Renal cortical epithelial cell (primary cell): ENCODE measurements at regions not wholly inside any gene's neighbourhood (a gene's known extent, or its start where the extent isn't known, plus 50 kb on each side); places are given as distances from the start of the nearest gene placed in this dataset.
"Not testable (repeated sequence)": the region's sequence is repeated elsewhere in the genome, so short reads cannot be mapped to it uniquely, and the experiment has no call there.

Source experiments
- DNase-seq: peaks from one replicate; pipeline ENCODE4 v3.0.0-alpha.2; 2011; ENCODE audit warnings: low read depth

GRCh38 chr19:13652810-13653590 lies 111.3 kb upstream of the MRI1 start:
- DNase-seq: no peak

- no peak for DNase-seq
Measured at GRCh38 chr19:13646758-13647157, 117.6 kb upstream of the MRI1 start.

GRCh38 chr19:13644645-13645044 lies 119.7 kb upstream of the MRI1 start:
- DNase-seq: no peak

- DNase-seq: no peak
Measured at GRCh38 chr19:13640611-13641010, 123.7 kb upstream of the MRI1 start.

- DNase-seq: no peak
Measured at GRCh38 chr19:13639342-13639929, 124.9 kb upstream of the MRI1 start.

- DNase-seq: no peak
Measured at GRCh38 chr19:13637664-13638063, 126.7 kb upstream of the MRI1 start.

GRCh38 chr19:13634658-13635057 lies 128.4 kb upstream of the CACNA1A start:
- DNase-seq: no peak

- no peak for DNase-seq
Measured at GRCh38 chr19:13633522-13633922, 127.2 kb upstream of the CACNA1A start.

GRCh38 chr19:13633109-13633508 lies 126.8 kb upstream of the CACNA1A start:
- DNase-seq: peak; percentile 63

- DNase-seq: not testable (repeated sequence)
Measured at GRCh38 chr19:13632164-13632563, 125.9 kb upstream of the CACNA1A start.

GRCh38 chr19:13629687-13630357 lies 123.5 kb upstream of the CACNA1A start:
- DNase-seq: peak; percentile 40

- no peak for DNase-seq
Measured at GRCh38 chr19:13627531-13627930, 121.3 kb upstream of the CACNA1A start.

- DNase-seq: no peak
Measured at GRCh38 chr19:13623716-13624710, 117.7 kb upstream of the CACNA1A start.

- DNase-seq: no peak
Measured at GRCh38 chr19:13622766-13623715, 116.8 kb upstream of the CACNA1A start.

GRCh38 chr19:13621413-13621812 lies 115.1 kb upstream of the CACNA1A start:
- peak; percentile 96 for DNase-seq

- DNase-seq: peak; percentile 73
Measured at GRCh38 chr19:13619203-13619632, 112.9 kb upstream of the CACNA1A start.

- no peak for DNase-seq
Measured at GRCh38 chr19:13615890-13616289, 109.6 kb upstream of the CACNA1A start.

GRCh38 chr19:13613447-13613846 lies 107.2 kb upstream of the CACNA1A start:
- no peak for DNase-seq

GRCh38 chr19:13611596-13611995 lies 105.3 kb upstream of the CACNA1A start:
- no peak for DNase-seq

- no peak for DNase-seq
Measured at GRCh38 chr19:13610039-13610691, 103.9 kb upstream of the CACNA1A start.
